HG03558 (cell line): ENCODE measurements at regions not wholly inside any gene's neighbourhood (a gene's known extent, or its start where the extent isn't known, plus 50 kb on each side); places are given as distances from the start of the nearest gene placed in this dataset.
"Not testable (repeated sequence)": the region's sequence is repeated elsewhere in the genome, so short reads cannot be mapped to it uniquely, and the experiment has no call there.

Experiments
- ATAC-seq: cut with Tn5 transposase; IDR thresholded peaks from one replicate; pipeline ENCODE4 v1.9.1; 2021; ENCODE audit warnings: moderate number of reproducible peaks; ENCODE audit not compliant: unreplicated experiment; ENCODE audit errors: extremely low read depth

- ATAC-seq: no peak
Measured at GRCh38 chr3:168684519-168684918, 588.8 kb upstream of the GOLIM4 start.

- ATAC-seq: no peak
Measured at GRCh38 chr3:168678730-168679129, 583.0 kb upstream of the GOLIM4 start.

- no peak for ATAC-seq
Measured at GRCh38 chr3:168671091-168671490, 575.4 kb upstream of the GOLIM4 start.

- ATAC-seq: not testable (repeated sequence)
Measured at GRCh38 chr3:168660879-168661657, 565.3 kb upstream of the GOLIM4 start.

- no peak for ATAC-seq
Measured at GRCh38 chr3:168659015-168659414, 563.3 kb upstream of the GOLIM4 start.

- no peak for ATAC-seq
Measured at GRCh38 chr3:168655611-168656010, 559.9 kb upstream of the GOLIM4 start.

- no peak for ATAC-seq
Measured at GRCh38 chr3:168654700-168655099, 559.0 kb upstream of the GOLIM4 start.

- ATAC-seq: no peak
Measured at GRCh38 chr3:168653255-168653654, 557.5 kb upstream of the GOLIM4 start.

- ATAC-seq: no peak
Measured at GRCh38 chr3:168648321-168648720, 552.6 kb upstream of the GOLIM4 start.

GRCh38 chr3:168647582-168647981 is 551.9 kb upstream of the GOLIM4 start:
- no peak for ATAC-seq

- no peak for ATAC-seq
Measured at GRCh38 chr3:168645180-168645579, 549.5 kb upstream of the GOLIM4 start.

- no peak for ATAC-seq
Measured at GRCh38 chr3:168628549-168628948, 532.8 kb upstream of the GOLIM4 start.

- no peak for ATAC-seq
Measured at GRCh38 chr3:168625477-168625876, 529.8 kb upstream of the GOLIM4 start.

- ATAC-seq: no peak
Measured at GRCh38 chr3:168624892-168625448, 529.2 kb upstream of the GOLIM4 start.

- no peak for ATAC-seq
Measured at GRCh38 chr3:168624195-168624594, 528.5 kb upstream of the GOLIM4 start.

GRCh38 chr3:168622795-168623194 is 527.1 kb upstream of the GOLIM4 start:
- ATAC-seq: no peak

- peak; percentile 47 for ATAC-seq
Measured at GRCh38 chr3:168620854-168621253, 525.1 kb upstream of the GOLIM4 start.

- ATAC-seq: no peak
Measured at GRCh38 chr3:168618827-168619470, 523.2 kb upstream of the GOLIM4 start.

- no peak for ATAC-seq
Measured at GRCh38 chr3:168617658-168618057, 521.9 kb upstream of the GOLIM4 start.

GRCh38 chr3:168616915-168617314 is 521.2 kb upstream of the GOLIM4 start:
- no peak for ATAC-seq

GRCh38 chr3:168615493-168616020 is 519.8 kb upstream of the GOLIM4 start:
- ATAC-seq: no peak
